OCI-LY1 (cell line): ENCODE measurements at regions not wholly inside any gene's neighbourhood (a gene's known extent, or its start where the extent isn't known, plus 50 kb on each side); places are given as distances from the start of the nearest gene placed in this dataset.

Experiments
- H2AFZ ChIP-seq: fragments of 200-600 bp; sonication (generic), shearing (Covaris generic); 2 replicates; pipeline ENCODE4 v1.6.0; 2014; ENCODE audit warnings: antibody characterized with exemption, mild to moderate bottlenecking, low read length
- H3F3A ChIP-seq: fragments of 200-600 bp; sonication (generic), shearing (Covaris generic); 2 replicates; pipeline ENCODE4 v1.6.0; 2014; ENCODE audit warnings: mild to moderate bottlenecking, antibody characterized with exemption, low read length, moderate library complexity; ENCODE audit not compliant: insufficient read depth
- H3K27ac ChIP-seq: fragments of 200-600 bp; sonication (generic); 2 replicates; pipeline ENCODE4 v1.5.1; 2014; ENCODE audit warnings: low read length, mixed run types, mild to moderate bottlenecking, low read depth; ENCODE audit not compliant: poor library complexity, severe bottlenecking
- H3K27me3 ChIP-seq: fragments of 200-600 bp; sonication (generic); 2 replicates; pipeline ENCODE4 v1.6.0; 2014; ENCODE audit warnings: antibody characterized with exemption, mild to moderate bottlenecking, low read length, moderate library complexity; ENCODE audit not compliant: insufficient read depth
- H3K36me3 ChIP-seq: fragments of 200-600 bp; sonication (generic); 2 replicates; pipeline ENCODE4 v1.6.1; 2014; ENCODE audit warnings: mild to moderate bottlenecking, antibody characterized with exemption, low read length, moderate library complexity, mixed read lengths; ENCODE audit not compliant: insufficient read depth
- H3K4me1 ChIP-seq: fragments of 200-600 bp; sonication (generic); 2 replicates; pipeline ENCODE4 v1.5.1; 2014; ENCODE audit warnings: mild to moderate bottlenecking, low read length, moderate library complexity; ENCODE audit not compliant: insufficient read depth, severe bottlenecking
- H3K4me2 ChIP-seq: fragments of 200-600 bp; sonication (generic), shearing (Covaris generic); 2 replicates; pipeline ENCODE4 v1.6.1; 2014; ENCODE audit warnings: low read length
- H3K4me3 ChIP-seq: fragments of 200-600 bp; sonication (generic); 2 replicates; pipeline ENCODE4 v1.5.1; 2014; ENCODE audit warnings: low read length, low read depth, mild to moderate bottlenecking, mixed read lengths; ENCODE audit not compliant: poor library complexity, severe bottlenecking
- H3K79me2 ChIP-seq: fragments of 200-600 bp; shearing (Covaris generic); 2 replicates; pipeline ENCODE4 v1.6.1; 2016; ENCODE audit warnings: mixed run types, low read length, mixed read lengths; ENCODE audit not compliant: insufficient read depth
- H3K9ac ChIP-seq: fragments of 200-600 bp; sonication (generic), shearing (Covaris generic); 2 replicates; pipeline ENCODE4 v1.6.1; 2014; ENCODE audit warnings: mild to moderate bottlenecking, low read length, mixed read lengths
- H3K9me2 ChIP-seq: fragments of 200-600 bp; sonication (generic), shearing (Covaris generic); 2 replicates; pipeline ENCODE4 v1.6.1; 2014; ENCODE audit warnings: low read depth, mild to moderate bottlenecking, low read length, mixed read lengths
- H3K9me3 ChIP-seq: fragments of 200-600 bp; shearing (Covaris generic); 2 replicates; pipeline ENCODE4 v1.6.1; 2014; ENCODE audit warnings: low read length, mixed read lengths
- H4K20me1 ChIP-seq: fragments of 200-600 bp; sonication (generic), shearing (Covaris generic); 2 replicates; pipeline ENCODE4 v1.6.0; 2016; ENCODE audit warnings: mild to moderate bottlenecking, low read length; ENCODE audit not compliant: insufficient read depth
- EZH2 ChIP-seq: fragments of 200-600 bp; sonication (generic), shearing (Covaris generic); IDR thresholded peaks from 2 replicates; pipeline ENCODE4 v1.8.0; 2017; ENCODE audit warnings: borderline replicate concordance, mixed run types, mild to moderate bottlenecking, antibody characterized with exemption, low read length, moderate library complexity, mixed read lengths
- TF ChIP-seq, protein P1 (sequence below): fragments of 200-600 bp; sonication (generic), shearing (Covaris generic); IDR thresholded peaks from 2 replicates; pipeline ENCODE4 v1.5.1; 2017; ENCODE audit warnings: mild to moderate bottlenecking, antibody characterized with exemption, low read length, moderate library complexity, mixed read lengths

GRCh38 chrX:51192104-51192503, 140.5 kb upstream of the NUDT10 start:
- Histone ChIP-seq H3F3A (no peaks in the 10 kb centered on the region), H3K27me3 (no peaks in the 10 kb centered on the region), H3K4me1 (no peaks in the 10 kb centered on the region), H4K20me1 (no peaks in the 10 kb centered on the region), H3K36me3 (no peaks in the 10 kb centered on the region), H3K79me2 (no peaks in the 10 kb centered on the region), H3K27ac (no peak overlapping the region), H3K9me2 (no peaks in the 10 kb centered on the region), H3K9me3 (no peaks in the 10 kb centered on the region), H3K4me2 (no peak overlapping the region), H2AFZ (no peak overlapping the region), H3K9ac (no peak overlapping the region), H3K4me3 (no peak overlapping the region)
- no peak for TF ChIP-seq EZH2
- TF ChIP-seq, protein P1, sequence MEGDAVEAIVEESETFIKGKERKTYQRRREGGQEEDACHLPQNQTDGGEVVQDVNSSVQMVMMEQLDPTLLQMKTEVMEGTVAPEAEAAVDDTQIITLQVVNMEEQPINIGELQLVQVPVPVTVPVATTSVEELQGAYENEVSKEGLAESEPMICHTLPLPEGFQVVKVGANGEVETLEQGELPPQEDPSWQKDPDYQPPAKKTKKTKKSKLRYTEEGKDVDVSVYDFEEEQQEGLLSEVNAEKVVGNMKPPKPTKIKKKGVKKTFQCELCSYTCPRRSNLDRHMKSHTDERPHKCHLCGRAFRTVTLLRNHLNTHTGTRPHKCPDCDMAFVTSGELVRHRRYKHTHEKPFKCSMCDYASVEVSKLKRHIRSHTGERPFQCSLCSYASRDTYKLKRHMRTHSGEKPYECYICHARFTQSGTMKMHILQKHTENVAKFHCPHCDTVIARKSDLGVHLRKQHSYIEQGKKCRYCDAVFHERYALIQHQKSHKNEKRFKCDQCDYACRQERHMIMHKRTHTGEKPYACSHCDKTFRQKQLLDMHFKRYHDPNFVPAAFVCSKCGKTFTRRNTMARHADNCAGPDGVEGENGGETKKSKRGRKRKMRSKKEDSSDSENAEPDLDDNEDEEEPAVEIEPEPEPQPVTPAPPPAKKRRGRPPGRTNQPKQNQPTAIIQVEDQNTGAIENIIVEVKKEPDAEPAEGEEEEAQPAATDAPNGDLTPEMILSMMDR = no peak

GRCh38 chrX:51215266-51215665, 117.4 kb upstream of the NUDT10 start:
- Histone ChIP-seq H3K9me3 (no peaks in the 10 kb centered on the region), H2AFZ (no peak overlapping the region), H3K9me2 (no peaks in the 10 kb centered on the region), H4K20me1 (no peaks in the 10 kb centered on the region), H3K27ac (no peak overlapping the region), H3K4me2 (no peak overlapping the region), H3F3A (no peaks in the 10 kb centered on the region), H3K27me3 (no peaks in the 10 kb centered on the region), H3K4me3 (no peak overlapping the region), H3K4me1 (no peaks in the 10 kb centered on the region), H3K79me2 (no peaks in the 10 kb centered on the region), H3K36me3 (no peaks in the 10 kb centered on the region), H3K9ac (no peak overlapping the region)
- TF ChIP-seq, protein P1 = no peak; the same call in 1 of the 2 replicates
- TF ChIP-seq EZH2 = no peak

DNA sequence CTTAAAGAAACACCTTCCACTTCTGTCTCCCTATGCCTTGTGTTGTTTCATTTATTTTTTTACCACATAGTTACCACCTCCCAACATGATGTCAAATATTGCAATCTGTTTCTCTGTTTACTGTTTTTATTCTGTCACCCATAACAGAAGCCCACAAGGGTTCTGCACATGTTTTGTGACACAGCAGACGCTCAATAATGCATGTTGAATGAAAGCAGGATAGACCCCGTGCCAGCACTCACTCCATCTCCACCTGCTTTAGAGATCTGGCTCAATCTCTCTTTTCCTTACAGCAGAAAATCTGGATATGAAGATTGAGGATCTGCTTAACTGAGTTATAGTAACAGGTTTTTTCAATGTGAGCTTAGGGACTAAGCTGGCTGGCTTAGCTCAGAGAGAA, 116.8 kb upstream of the NUDT10 start:
- H3K36me3 ChIP-seq = no peaks in the 10 kb centered on the region
- H3K4me2 ChIP-seq = no peak overlapping the region
- no peak overlapping the region for H3K4me3 ChIP-seq
- H4K20me1 ChIP-seq = no peaks in the 10 kb centered on the region
- H3K27ac ChIP-seq = no peak overlapping the region
- H3K9ac ChIP-seq = no peak overlapping the region
- H2AFZ ChIP-seq = no peak overlapping the region
- H3K9me3 ChIP-seq = no peaks in the 10 kb centered on the region
- no peaks in the 10 kb centered on the region for H3F3A ChIP-seq
- H3K27me3 ChIP-seq = no peaks in the 10 kb centered on the region
- no peaks in the 10 kb centered on the region for H3K4me1 ChIP-seq
- no peaks in the 10 kb centered on the region for H3K9me2 ChIP-seq
- no peaks in the 10 kb centered on the region for H3K79me2 ChIP-seq
- no peak for TF ChIP-seq EZH2
- TF ChIP-seq, protein P1 = no peak
